ENCODE measurements at regions not wholly inside any gene's neighbourhood (a gene's known extent, or its start where the extent isn't known, plus 50 kb on each side); places are given as distances from the start of the nearest gene placed in this dataset.

GRCh38 chr9:110115826-110116542 is 92.0 kb downstream of the C9orf152 start:
- TF ChIP-seq ZNF512 (CRISPR knock-in tag; IDR thresholded peaks at IDR 0.05; ENCODE audit: borderline replicate concordance) (no peak), ESRRA (CRISPR knock-in tag; IDR thresholded peaks at IDR 0.05; ENCODE audit: borderline replicate concordance) (no peak), CDX4 (CRISPR knock-in tag; IDR thresholded peaks at IDR 0.05; ENCODE audit: borderline replicate concordance) (no peak), E2F1 (CRISPR knock-in tag; IDR thresholded peaks at IDR 0.05) (no peak), ZNF121 (CRISPR knock-in tag; IDR thresholded peaks at IDR 0.05) (no peak), ZNF138 (CRISPR knock-in tag; conservative IDR thresholded peaks at IDR 0.05) (no peak), CTCF (IDR thresholded peaks at IDR 0.05) (no peak), ATF3 (CRISPR knock-in tag; conservative IDR thresholded peaks at IDR 0.05) (no peak), TP53 (CRISPR knock-in tag; IDR thresholded peaks at IDR 0.05) (no peak), ZNF263 (CRISPR knock-in tag; IDR thresholded peaks at IDR 0.05; ENCODE audit: low read depth) (no peak), NR3C1 (CRISPR knock-in tag; conservative IDR thresholded peaks at IDR 0.05; ENCODE audit: low read depth) (no peak), TEAD4 (CRISPR knock-in tag; IDR thresholded peaks at IDR 0.05) (no peak), MAX (CRISPR knock-in tag; IDR thresholded peaks at IDR 0.05) (no peak)

All from WTC11 (cell line).